ENCODE measurements at regions not wholly inside any gene's neighbourhood (a gene's known extent, or its start where the extent isn't known, plus 50 kb on each side); places are given as distances from the start of the nearest gene placed in this dataset.

GRCh38 chr16:7014756-7015155 is 317.9 kb upstream of the RBFOX1 start:
- DNase-seq (ENCODE audit: low read depth in 2 of 2), result no peak

GRCh38 chr16:7013990-7014389 is 318.7 kb upstream of the RBFOX1 start:
- no peak for DNase-seq (ENCODE audit: low read depth in 2 of 2)

- DNase-seq (ENCODE audit: low read depth in 2 of 2), result no peak
Observed at GRCh38 chr16:7004266-7004665, 328.4 kb upstream of the RBFOX1 start.

- no peak for DNase-seq (ENCODE audit: low read depth in 2 of 2)
Observed at GRCh38 chr16:6993544-6993943, 339.1 kb upstream of the RBFOX1 start.

GRCh38 chr16:6988846-6989245 is 343.8 kb upstream of the RBFOX1 start:
- DNase-seq (ENCODE audit: low read depth in 2 of 2), result no peak

GRCh38 chr16:6977916-6978315 is 354.7 kb upstream of the RBFOX1 start:
- DNase-seq (ENCODE audit: low read depth in 2 of 2), result no peak

- DNase-seq (ENCODE audit: low read depth in 2 of 2), result no peak
Observed at GRCh38 chr16:6977291-6977690, 355.4 kb upstream of the RBFOX1 start.

GRCh38 chr16:6976716-6977115 is 355.9 kb upstream of the RBFOX1 start:
- DNase-seq (ENCODE audit: low read depth in 2 of 2), result no peak

- DNase-seq (ENCODE audit: low read depth in 2 of 2), result no peak
Observed at GRCh38 chr16:6970171-6970857, 362.3 kb upstream of the RBFOX1 start.

GRCh38 chr16:6969594-6969993 is 363.1 kb upstream of the RBFOX1 start:
- no peak for DNase-seq (ENCODE audit: low read depth in 2 of 2)

GRCh38 chr16:6967796-6968320 is 364.8 kb upstream of the RBFOX1 start:
- no peak for DNase-seq (ENCODE audit: low read depth in 2 of 2)

GRCh38 chr16:6966925-6967324 is 365.7 kb upstream of the RBFOX1 start:
- no peak for DNase-seq (ENCODE audit: low read depth in 2 of 2)

- no peak for DNase-seq (ENCODE audit: low read depth in 2 of 2)
Observed at GRCh38 chr16:6964679-6965078, 368.0 kb upstream of the RBFOX1 start.

- DNase-seq (ENCODE audit: low read depth in 2 of 2), result no peak
Observed at GRCh38 chr16:6961704-6962103, 370.9 kb upstream of the RBFOX1 start.

GRCh38 chr16:6958184-6958583 is 374.5 kb upstream of the RBFOX1 start:
- DNase-seq (ENCODE audit: low read depth in 2 of 2), result no peak

GRCh38 chr16:6957681-6958080 is 375.0 kb upstream of the RBFOX1 start:
- DNase-seq (ENCODE audit: low read depth in 2 of 2), result no peak

GRCh38 chr16:6956511-6956910 is 376.1 kb upstream of the RBFOX1 start:
- no peak for DNase-seq (ENCODE audit: low read depth in 2 of 2)

GRCh38 chr16:6955303-6955702 is 377.3 kb upstream of the RBFOX1 start:
- no peak for DNase-seq (ENCODE audit: low read depth in 2 of 2)

- DNase-seq (ENCODE audit: low read depth in 2 of 2), result no peak
Observed at GRCh38 chr16:6949240-6949639, 383.4 kb upstream of the RBFOX1 start.

- no peak for DNase-seq (ENCODE audit: low read depth in 2 of 2)
Observed at GRCh38 chr16:6947291-6947690, 385.4 kb upstream of the RBFOX1 start.

- DNase-seq (ENCODE audit: low read depth in 2 of 2), result no peak
Observed at GRCh38 chr16:6946802-6947201, 385.8 kb upstream of the RBFOX1 start.

GRCh38 chr16:6946106-6946505 is 386.5 kb upstream of the RBFOX1 start:
- no peak for DNase-seq (ENCODE audit: low read depth in 2 of 2)

GRCh38 chr16:6940968-6941367 is 391.7 kb upstream of the RBFOX1 start:
- no peak for DNase-seq (ENCODE audit: low read depth in 2 of 2)

- no peak for DNase-seq (ENCODE audit: low read depth in 2 of 2)
Observed at GRCh38 chr16:6937641-6938040, 395.0 kb upstream of the RBFOX1 start.

Data from stimulated activated CD4-positive, alpha-beta T cell treated with anti-CD3 and anti-CD28 coated beads, Interleukin-15, amount 100 ng/mL, for 48 hours (primary cell).